ENCODE measurements at regions not wholly inside any gene's neighbourhood (a gene's known extent, or its start where the extent isn't known, plus 50 kb on each side); places are given as distances from the start of the nearest gene placed in this dataset.

DNA sequence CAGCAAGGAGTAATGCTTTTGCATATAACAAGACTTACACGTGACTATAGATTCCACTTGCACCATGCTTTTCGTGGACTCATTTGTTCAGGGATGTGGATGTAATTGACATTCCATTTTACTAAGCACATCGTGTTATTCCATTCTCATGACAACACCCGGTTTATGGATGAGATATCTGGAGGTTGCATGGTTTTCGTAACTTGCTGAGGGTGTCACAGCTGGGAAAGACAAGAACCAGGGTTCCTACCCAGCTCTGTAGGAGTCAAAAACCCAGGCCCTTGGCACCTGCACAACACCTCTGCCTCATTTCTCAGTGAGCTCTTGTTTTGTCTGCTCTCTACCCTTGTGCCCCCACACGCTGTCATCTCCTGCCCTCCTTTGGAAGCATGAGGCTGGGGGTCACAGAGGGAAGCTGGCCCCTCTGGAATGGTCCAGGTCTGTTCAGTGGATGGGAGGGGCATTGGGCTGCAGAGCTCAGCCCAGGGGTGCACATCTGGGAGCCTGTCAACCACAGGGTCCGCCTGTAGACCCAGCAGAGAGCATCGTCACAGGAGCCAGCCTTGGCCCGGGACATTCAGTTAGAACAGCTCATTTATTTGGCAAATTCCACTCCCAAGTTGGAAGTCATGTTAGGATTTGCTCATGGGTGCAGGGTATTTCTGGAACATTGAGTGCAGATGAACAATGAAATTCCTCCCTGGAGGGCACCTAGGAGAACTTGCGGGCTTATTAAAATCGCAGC is 120.1 kb upstream of the TWIST2 start:
- no peak for DNase-seq

- DNase-seq = peak; percentile 61
Observed at GRCh38 chr2:238728330-238729260, 119.3 kb upstream of the TWIST2 start.

DNA sequence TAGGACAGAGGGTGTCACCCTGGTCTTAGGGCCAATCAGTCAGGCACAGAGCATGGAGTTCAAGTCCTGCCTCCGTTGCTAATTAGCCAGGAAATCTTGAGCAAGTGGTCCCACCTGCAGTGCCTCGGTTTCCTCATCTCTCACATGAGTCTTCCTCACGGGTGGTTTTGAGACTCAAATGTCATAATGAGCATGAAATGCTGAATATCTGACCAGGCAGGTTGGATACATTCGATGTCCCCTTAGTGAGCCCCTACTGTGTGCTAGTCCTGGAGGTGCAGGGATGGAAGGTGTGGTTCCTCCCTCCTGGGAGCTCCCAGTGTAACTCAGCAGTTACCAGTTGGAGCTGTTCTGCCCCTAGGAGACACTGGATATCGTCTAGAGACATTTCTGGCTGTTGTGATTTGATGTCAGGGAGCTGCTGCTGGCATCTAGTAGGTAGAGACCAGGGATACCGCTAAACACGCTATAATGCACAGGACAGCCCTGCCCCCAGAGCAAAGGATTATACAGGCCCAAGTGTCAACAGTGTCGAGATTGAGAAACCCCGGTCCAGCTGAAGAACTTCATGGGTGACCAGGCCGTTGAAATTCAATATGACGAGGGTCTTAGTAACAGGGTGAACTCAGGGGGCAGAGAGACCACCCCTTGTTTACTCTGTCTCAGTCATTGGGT is 118.5 kb upstream of the TWIST2 start:
- no peak for DNase-seq

DNA sequence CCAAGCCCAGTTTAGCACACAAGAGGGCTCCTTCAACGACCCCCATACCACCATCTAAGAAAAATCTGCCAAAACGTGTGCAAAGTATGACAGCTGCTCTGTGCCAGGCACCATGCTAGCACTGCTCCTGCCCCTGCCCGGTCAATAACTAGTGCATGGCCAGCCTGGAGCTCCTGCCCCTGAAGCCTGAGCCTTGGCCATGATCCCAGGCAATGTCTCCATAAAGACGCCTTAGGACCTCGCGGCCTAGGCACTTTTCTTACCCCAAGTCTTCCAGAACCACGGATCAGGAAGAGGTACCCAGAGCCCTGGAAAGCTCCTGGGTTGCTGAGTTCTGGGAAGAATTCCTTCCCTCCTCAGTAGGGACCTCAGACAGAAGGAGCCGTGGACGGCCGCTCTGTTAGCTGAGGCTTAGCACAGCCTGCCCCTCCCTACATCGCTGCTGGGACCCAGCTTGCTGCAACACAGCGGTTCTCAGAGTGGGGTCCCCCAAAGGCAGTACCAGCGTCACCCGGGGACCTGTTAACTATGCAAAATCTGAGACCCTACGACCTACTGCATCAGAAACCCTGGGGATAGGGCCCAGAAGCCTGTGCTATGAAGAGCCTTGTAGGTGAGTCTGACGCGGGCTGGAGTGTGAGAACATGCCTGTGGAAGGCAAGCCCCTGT is 117.8 kb upstream of the TWIST2 start:
- no peak for DNase-seq

- DNase-seq = no peak
Observed at GRCh38 chr2:238730881-238731280, 117.0 kb upstream of the TWIST2 start.

- DNase-seq = no peak
Observed at GRCh38 chr2:238731961-238732360, 115.9 kb upstream of the TWIST2 start.

DNA sequence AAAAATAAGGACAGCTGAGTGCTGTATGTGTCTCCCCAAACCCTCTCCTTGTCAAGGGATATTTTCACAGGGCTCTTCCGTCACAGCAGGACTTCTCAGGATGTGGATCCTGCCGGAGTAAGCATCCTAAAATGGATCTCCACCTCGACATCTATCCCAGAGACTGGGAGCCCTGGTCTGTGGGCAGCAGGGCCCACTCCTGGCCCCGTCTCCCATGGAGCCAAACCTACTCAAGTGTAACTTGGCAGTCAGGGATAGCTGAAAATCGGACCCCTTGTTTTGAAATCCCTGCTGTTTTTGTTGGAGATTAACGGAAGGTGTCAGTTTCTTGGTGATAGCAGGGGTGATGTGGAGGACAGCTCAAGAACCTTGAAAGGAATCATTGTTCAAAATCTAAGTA is 109.0 kb upstream of the TWIST2 start:
- DNase-seq = no peak

DNA sequence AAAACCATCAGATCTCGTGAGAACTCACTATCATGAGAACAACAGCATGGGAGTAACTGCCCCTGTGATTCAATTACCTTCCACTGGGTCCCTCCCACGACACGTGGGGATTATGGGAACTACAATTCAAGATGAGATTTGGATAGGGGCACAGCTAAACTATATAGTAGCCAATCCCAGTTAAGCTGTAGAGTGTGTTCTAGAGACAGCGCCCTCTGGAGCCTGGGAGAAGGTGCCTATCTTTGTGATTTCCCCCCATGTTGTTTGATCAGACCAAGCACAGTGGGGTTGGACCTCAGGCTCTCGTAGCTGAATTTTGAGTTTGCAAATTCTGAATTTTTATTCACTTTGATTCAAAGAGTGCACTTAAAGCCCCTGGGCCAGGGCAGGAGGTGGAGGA is 108.2 kb upstream of the TWIST2 start:
- DNase-seq = no peak

GRCh38 chr2:238741277-238741676 is 106.6 kb upstream of the TWIST2 start:
- DNase-seq = no peak

GRCh38 chr2:238742066-238742465 is 105.8 kb upstream of the TWIST2 start:
- no peak for DNase-seq

- DNase-seq = no peak
Observed at GRCh38 chr2:238742664-238743063, 105.2 kb upstream of the TWIST2 start.

DNA sequence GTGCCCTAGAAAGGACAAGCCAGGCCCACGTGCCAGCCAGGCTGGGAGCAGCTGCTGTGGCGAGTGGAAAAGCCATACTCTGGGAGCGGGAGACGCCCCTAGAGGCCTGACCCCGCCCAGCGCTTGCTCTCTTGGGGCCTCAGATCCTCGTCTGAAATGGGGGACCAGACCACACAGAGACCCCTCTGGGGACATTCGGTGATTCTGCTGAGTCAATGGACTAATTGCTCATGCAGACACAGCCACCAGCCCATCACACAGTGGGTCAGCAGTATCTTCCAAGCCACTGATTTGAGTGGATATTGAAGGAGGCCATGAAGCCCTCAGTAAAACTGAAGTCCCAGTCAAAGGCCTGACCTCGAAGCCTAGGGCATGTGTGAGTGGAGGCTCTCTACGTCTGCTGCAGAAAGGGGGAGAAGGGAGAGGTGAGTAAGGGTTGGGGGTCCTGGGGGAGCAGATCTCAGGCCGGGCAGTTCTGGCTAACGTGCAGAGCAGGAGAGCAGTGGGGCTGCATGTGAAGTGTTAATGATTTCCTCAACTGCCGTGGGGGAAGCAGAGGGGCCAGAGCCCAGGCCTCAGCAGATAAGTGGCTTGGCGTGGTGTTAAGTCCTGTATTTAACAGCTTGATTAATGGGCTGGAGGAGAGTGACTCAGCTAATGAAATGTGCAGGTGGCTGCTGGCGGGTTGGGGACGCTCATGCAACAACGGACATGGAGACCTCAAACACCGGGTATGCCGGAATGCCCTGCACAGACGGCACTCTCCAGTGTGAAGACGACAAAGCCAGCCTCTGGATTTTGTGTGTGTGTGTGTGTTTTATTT is 104.4 kb upstream of the TWIST2 start:
- no peak for DNase-seq

GRCh38 chr2:238744951-238745350 is 102.9 kb upstream of the TWIST2 start:
- no peak for DNase-seq

DNA sequence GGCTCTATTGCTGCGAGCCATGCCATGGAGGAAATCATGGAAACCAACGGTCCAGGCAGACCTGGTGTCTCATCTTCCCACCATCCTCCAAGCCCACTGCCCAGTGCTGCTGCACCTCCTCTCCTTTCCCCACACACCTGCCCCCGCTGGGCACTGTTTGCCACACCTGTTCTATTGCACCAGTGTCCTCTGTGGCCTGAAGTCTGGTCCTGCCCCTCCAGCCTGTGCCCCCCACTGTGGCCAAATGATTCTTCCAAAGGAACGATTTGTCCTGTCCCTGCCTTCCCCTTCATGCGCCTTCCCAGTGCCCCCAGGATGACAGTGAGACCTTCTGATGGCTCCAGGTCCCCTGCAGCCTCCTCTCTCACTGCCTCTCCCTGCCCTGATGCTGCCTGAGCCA is 101.9 kb upstream of the TWIST2 start:
- DNase-seq = no peak

DNA sequence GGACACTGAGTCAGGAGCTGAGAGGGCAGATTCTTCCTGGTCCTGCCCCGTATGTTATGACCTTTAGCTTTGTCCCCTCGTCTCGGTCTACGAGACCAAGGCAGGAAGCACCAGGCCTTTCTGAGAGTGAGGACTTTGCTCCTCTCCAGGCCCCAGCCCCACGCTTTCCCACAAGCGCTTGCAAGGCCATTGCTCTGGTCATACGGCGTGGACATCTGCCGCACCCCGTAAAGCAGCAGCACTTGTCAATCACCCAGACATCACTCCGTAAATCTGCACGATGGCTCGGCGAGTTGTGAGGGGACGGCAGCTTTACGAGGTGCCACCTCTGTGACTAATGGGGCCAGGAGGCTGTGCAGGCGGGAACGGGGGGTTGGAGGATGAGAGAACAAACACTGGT is 100.8 kb upstream of the TWIST2 start:
- no peak for DNase-seq

- DNase-seq = no peak
Observed at GRCh38 chr2:238747557-238747956, 100.3 kb upstream of the TWIST2 start.

DNA sequence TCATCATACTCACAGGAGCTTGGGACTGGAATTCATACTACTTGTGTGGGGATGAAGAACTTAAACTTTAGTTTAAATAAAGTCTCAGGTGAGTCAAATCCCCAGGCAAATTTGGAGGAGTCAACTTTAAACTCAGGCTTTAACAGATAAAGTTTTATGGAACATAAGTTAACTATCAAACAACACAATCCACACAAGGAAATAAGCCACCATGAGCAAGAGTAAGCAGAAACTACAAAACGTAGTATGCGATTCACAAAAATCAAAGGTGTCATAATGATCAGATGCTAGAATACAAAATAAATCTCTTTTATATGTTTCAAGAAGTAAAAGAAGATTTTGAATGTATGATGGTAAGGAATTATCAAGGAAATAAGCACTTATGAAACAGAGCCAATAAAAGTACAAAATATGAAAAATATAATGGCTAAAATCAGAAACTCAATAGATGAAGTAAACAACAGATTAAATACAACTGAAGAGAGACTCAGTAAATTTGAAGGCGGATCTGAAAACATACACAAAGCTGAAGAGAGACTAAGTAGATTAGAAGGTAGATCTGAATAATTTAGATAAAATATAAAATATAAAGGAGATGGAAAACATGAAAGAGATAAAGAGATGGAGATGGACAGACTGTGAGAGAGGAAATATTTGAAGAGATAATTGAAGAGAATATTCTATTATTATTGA is 97.5 kb upstream of the TWIST2 start:
- no peak for DNase-seq

DNA sequence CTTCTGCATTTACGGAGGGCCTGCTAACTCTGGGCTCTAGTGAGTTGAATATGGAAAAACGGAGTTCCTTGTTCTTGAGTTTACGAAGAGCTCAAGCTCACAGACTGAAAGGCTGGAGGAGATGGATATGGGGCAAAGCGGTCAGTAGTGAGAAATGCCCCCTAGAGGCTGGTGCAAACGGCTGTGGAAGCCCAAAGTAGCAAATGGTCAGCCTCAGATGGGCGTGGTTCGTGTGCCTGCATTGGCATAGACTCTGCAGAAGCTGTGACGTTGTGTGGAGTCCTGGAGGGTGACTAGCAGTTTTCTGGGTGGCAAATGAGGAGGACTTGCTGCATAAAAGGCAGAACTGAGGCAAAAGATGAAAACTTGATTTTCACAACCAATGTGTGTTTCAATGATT is 93.6 kb upstream of the TWIST2 start:
- DNase-seq = no peak

DNA sequence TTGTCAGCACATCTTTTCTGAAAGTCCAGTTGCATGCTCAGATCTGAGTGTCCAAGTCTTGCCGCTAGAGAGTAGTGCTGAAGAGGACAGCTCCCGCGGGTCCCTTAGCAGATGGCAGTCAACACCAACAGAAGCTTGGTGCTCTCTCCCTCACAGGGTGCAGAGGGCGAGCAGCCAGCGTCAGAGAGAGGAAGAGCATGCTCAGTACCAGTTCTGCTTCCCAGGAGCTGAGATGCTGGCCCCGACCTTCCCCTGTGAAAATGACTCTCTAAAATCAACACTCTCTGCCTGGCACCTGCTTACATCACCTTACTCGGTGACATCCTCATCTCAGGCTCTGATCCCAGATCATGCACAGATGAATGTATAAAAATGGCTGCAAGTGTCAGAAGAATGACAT is 86.0 kb upstream of the TWIST2 start:
- DNase-seq = peak; percentile 45

GRCh38 chr2:238763471-238763995 is 84.4 kb upstream of the TWIST2 start:
- no peak for DNase-seq

DNA sequence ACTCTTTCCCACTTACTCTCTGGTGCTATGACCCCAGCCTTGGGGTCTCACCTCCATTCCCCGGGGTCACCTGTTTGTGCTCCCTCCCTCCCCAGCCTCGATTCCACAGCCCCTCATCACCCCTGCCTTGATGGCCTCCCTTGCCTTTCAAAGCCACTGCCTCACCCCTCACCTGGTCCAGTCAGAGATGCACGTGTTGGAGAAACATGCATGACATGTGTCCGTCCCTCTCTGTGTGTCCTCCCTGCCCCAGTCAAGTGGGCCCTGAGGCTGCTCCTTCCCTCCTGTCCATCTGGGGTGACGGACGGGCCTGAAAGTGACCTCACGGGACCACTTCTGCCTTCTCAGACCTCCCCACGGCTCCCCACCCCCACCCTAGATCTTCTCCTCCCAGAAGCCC is 82.3 kb upstream of the TWIST2 start:
- DNase-seq = no peak
